ENCODE measurements at regions not wholly inside any gene's neighbourhood (a gene's known extent, or its start where the extent isn't known, plus 50 kb on each side); places are given as distances from the start of the nearest gene placed in this dataset.

- intact Hi-C loops (cut with DNase I), result no loop called here
- H3K27me3 ChIP-seq, result no peaks in the 10 kb centered on the region
- no peak for TF ChIP-seq CTCF (IDR thresholded peaks at IDR 0.05)
- no peaks in the 10 kb centered on the region for H3K9me3 ChIP-seq
- H3K27ac ChIP-seq, result no peak overlapping the region
- DNase-seq, result peak; percentile 74
- peak overlapping the region in 1 of 2 donors; percentile 21 for H3K9ac ChIP-seq (ENCODE audit: low read depth in 2 of 2, low read length in 2 of 2)
- no peak overlapping the region for H3K4me3 ChIP-seq
- H3K4me1 ChIP-seq, result peaks cover 14% of the 10 kb centered on the region
- no peaks in the 10 kb centered on the region for H3K36me3 ChIP-seq
Measured at GRCh38 chr9:129408535-129409215, 212.2 kb downstream of the C9orf50 start.

GRCh38 chr9:129407905-129408452, 212.9 kb downstream of the C9orf50 start:
- Histone ChIP-seq H3K9ac (ENCODE audit: low read depth in 2 of 2, low read length in 2 of 2) (no peak overlapping the region), H3K4me1 (peaks cover 14% of the 10 kb centered on the region), H3K4me3 (no peak overlapping the region), H3K27ac (no peak overlapping the region), H3K36me3 (no peaks in the 10 kb centered on the region), H3K9me3 (no peaks in the 10 kb centered on the region), H3K27me3 (no peaks in the 10 kb centered on the region)
- TF ChIP-seq CTCF (IDR thresholded peaks at IDR 0.05), result no peak
- intact Hi-C loops (cut with DNase I), result no loop called here
- no peak for DNase-seq

GRCh38 chr9:129406278-129407225, 214.3 kb downstream of the C9orf50 start:
- no peaks in the 10 kb centered on the region for H3K36me3 ChIP-seq
- DNase-seq, result peak; percentile 91
- peaks cover 7% of the 10 kb centered on the region for H3K4me1 ChIP-seq
- no peak for TF ChIP-seq CTCF (IDR thresholded peaks at IDR 0.05)
- H3K9me3 ChIP-seq, result no peaks in the 10 kb centered on the region
- no peak overlapping the region for H3K4me3 ChIP-seq
- H3K27ac ChIP-seq, result no peak overlapping the region
- intact Hi-C loops (cut with DNase I), result no loop called here
- peak overlapping the region in 1 of 2 donors; percentile 13 for H3K9ac ChIP-seq (ENCODE audit: low read depth in 2 of 2, low read length in 2 of 2)
- no peaks in the 10 kb centered on the region for H3K27me3 ChIP-seq

GRCh38 chr9:129405827-129406213, 215.1 kb downstream of the C9orf50 start:
- no peak overlapping the region for H3K4me3 ChIP-seq
- H3K9me3 ChIP-seq, result no peaks in the 10 kb centered on the region
- H3K36me3 ChIP-seq, result no peaks in the 10 kb centered on the region
- DNase-seq, result no peak
- no peaks in the 10 kb centered on the region for H3K27me3 ChIP-seq
- peak overlapping the region in 1 of 2 donors; percentile 13 for H3K9ac ChIP-seq (ENCODE audit: low read depth in 2 of 2, low read length in 2 of 2)
- H3K27ac ChIP-seq, result no peak overlapping the region
- no peak for TF ChIP-seq CTCF (IDR thresholded peaks at IDR 0.05)
- intact Hi-C loops (cut with DNase I), result no loop called here
- peaks cover 7% of the 10 kb centered on the region for H3K4me1 ChIP-seq

GRCh38 chr9:129405089-129405826, 215.6 kb downstream of the C9orf50 start:
- H3K4me1 ChIP-seq, result peaks cover 7% of the 10 kb centered on the region
- intact Hi-C loops (cut with DNase I), result no loop called here
- TF ChIP-seq CTCF (IDR thresholded peaks at IDR 0.05), result no peak
- H3K4me3 ChIP-seq, result no peak overlapping the region
- DNase-seq, result no peak
- H3K36me3 ChIP-seq, result no peaks in the 10 kb centered on the region
- H3K9me3 ChIP-seq, result no peaks in the 10 kb centered on the region
- no peak overlapping the region for H3K27ac ChIP-seq
- H3K27me3 ChIP-seq, result no peaks in the 10 kb centered on the region
- H3K9ac ChIP-seq (ENCODE audit: low read depth in 2 of 2, low read length in 2 of 2), result no peak overlapping the region

Measured in colonic mucosa (tissue), 4 donors.